ENCODE measurements at regions not wholly inside any gene's neighbourhood (a gene's known extent, or its start where the extent isn't known, plus 50 kb on each side); places are given as distances from the start of the nearest gene placed in this dataset.

DNA sequence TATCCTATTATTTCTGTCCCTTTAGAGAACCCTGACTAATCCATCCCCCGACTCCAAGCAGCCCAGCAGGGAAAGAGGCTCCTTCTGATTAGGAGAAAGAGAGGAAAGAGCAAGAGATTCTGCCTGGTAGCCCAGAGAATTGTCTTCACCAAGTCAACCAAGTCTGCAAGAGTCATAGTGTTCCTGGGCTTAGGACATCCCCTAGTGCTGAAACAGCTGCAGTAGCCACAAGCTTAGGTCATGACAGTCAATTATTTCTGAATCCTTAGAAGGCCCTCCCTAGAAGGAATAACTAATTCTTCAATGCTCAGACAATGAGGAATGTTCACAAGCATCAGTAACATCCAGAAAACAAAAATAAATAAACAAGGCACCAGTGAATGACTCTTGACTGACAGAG is 480.3 kb upstream of the GRIA3 start:
- TF ChIP-seq, protein P1, sequence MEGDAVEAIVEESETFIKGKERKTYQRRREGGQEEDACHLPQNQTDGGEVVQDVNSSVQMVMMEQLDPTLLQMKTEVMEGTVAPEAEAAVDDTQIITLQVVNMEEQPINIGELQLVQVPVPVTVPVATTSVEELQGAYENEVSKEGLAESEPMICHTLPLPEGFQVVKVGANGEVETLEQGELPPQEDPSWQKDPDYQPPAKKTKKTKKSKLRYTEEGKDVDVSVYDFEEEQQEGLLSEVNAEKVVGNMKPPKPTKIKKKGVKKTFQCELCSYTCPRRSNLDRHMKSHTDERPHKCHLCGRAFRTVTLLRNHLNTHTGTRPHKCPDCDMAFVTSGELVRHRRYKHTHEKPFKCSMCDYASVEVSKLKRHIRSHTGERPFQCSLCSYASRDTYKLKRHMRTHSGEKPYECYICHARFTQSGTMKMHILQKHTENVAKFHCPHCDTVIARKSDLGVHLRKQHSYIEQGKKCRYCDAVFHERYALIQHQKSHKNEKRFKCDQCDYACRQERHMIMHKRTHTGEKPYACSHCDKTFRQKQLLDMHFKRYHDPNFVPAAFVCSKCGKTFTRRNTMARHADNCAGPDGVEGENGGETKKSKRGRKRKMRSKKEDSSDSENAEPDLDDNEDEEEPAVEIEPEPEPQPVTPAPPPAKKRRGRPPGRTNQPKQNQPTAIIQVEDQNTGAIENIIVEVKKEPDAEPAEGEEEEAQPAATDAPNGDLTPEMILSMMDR (IDR thresholded peaks at IDR 0.05; ENCODE audit: borderline replicate concordance, extremely low read depth, low read length, poor library complexity, severe bottlenecking), result peak; percentile 4
- no peak for TF ChIP-seq EZH2 (IDR thresholded peaks at IDR 0.05; ENCODE audit: borderline replicate concordance, low read depth, low read length, severe bottlenecking)

All from DND-41 (cell line).